GM23338 (cell line): ENCODE measurements at regions not wholly inside any gene's neighbourhood (a gene's known extent, or its start where the extent isn't known, plus 50 kb on each side); places are given as distances from the start of the nearest gene placed in this dataset.

Experiments
- ATAC-seq: fragments of 200-7000 bp; cut with Tn5 transposase; 3 replicates; pipeline ENCODE4 v1.9.1; 2020
- DNase-seq: peaks from one replicate; pipeline ENCODE4 v3.0.0-alpha.2; 2015; ENCODE audit warnings: low spot score
- H2AFZ ChIP-seq: fragments of 200-600 bp; sonication (generic); 2 replicates; pipeline ENCODE4 v1.8.0; 2016; ENCODE audit warnings: antibody characterized with exemption, mild to moderate bottlenecking, moderate library complexity
- H3F3A ChIP-seq: fragments of 200-600 bp; sonication (generic); replicated peaks from 2 replicates; pipeline ENCODE4 v1.8.0; 2017; ENCODE audit warnings: antibody characterized with exemption, mixed run types, low read depth
- H3K27ac ChIP-seq: fragments of 200-600 bp; sonication (generic); 2 replicates; pipeline ENCODE4 v1.6.1; 2016; ENCODE audit warnings: low read depth
- H3K27me3 ChIP-seq: fragments of 200-600 bp; sonication (generic); 2 replicates; pipeline ENCODE4 v1.8.0; 2016; ENCODE audit warnings: mild to moderate bottlenecking, mixed run types, moderate library complexity; ENCODE audit not compliant: insufficient read depth
- H3K36me3 ChIP-seq: fragments of 200-600 bp; sonication (generic); 2 replicates; pipeline ENCODE4 v1.8.0; 2016; ENCODE audit warnings: mild to moderate bottlenecking; ENCODE audit not compliant: insufficient read depth
- H3K4me1 ChIP-seq: fragments of 200-600 bp; sonication (generic); 2 replicates; pipeline ENCODE4 v1.8.0; 2016; ENCODE audit warnings: mild to moderate bottlenecking, moderate library complexity; ENCODE audit not compliant: insufficient read depth
- H3K4me2 ChIP-seq: fragments of 200-600 bp; sonication (generic); 2 replicates; pipeline ENCODE4 v1.7.1; 2017; ENCODE audit warnings: mixed run types
- H3K4me3 ChIP-seq: fragments of 200-600 bp; sonication (generic); 2 replicates; pipeline ENCODE4 v1.6.1; 2016; ENCODE audit warnings: mixed run types
- H3K79me2 ChIP-seq: fragments of 200-600 bp; sonication (generic); replicated peaks from 2 replicates; pipeline ENCODE4 v1.8.0; 2017; ENCODE audit warnings: mild to moderate bottlenecking; ENCODE audit not compliant: insufficient read depth
- H3K9me2 ChIP-seq: fragments of 200-600 bp; sonication (generic); 2 replicates; pipeline ENCODE4 v1.8.0; 2017; ENCODE audit not compliant: insufficient read depth
- H4K20me1 ChIP-seq: fragments of 200-600 bp; sonication (generic); replicated peaks from 2 replicates; pipeline ENCODE4 v1.8.0; 2017; ENCODE audit warnings: mild to moderate bottlenecking; ENCODE audit not compliant: insufficient read depth
- H3K27ac Mint-ChIP-seq: 2 replicates; pipeline ENCODE4 v1.8.0; 2020; ENCODE audit warnings: inconsistent platforms, mild to moderate bottlenecking, moderate library complexity, mixed read lengths
- H3K27me3 Mint-ChIP-seq: 3 replicates; pipeline ENCODE4 v1.8.0; 2022; ENCODE audit warnings: low read depth, mild to moderate bottlenecking, moderate library complexity, mixed read lengths, inconsistent platforms; ENCODE audit not compliant: insufficient read depth, poor library complexity
- H3K36me3 Mint-ChIP-seq: 3 replicates; pipeline ENCODE4 v1.8.0; 2021; ENCODE audit warnings: low read depth, mild to moderate bottlenecking, inconsistent platforms, moderate library complexity, mixed read lengths
- H3K4me1 Mint-ChIP-seq: 3 replicates; pipeline ENCODE4 v1.8.0; 2020; ENCODE audit warnings: mild to moderate bottlenecking, inconsistent platforms, mixed read lengths
- H3K4me3 Mint-ChIP-seq: 3 replicates; pipeline ENCODE4 v1.8.0; 2021; ENCODE audit warnings: moderate library complexity, mild to moderate bottlenecking, inconsistent platforms, mixed read lengths
- H3K9me3 Mint-ChIP-seq: 3 replicates; pipeline ENCODE4 v1.8.0; 2020; ENCODE audit warnings: moderate library complexity, mild to moderate bottlenecking, inconsistent platforms, mixed read lengths
- CREB1 ChIP-seq: fragments of 250-450 bp; sonication (Bioruptor Pico); IDR thresholded peaks from 2 replicates; pipeline ENCODE4 v1.5.0; 2020; ENCODE audit warnings: low read depth, mild to moderate bottlenecking, moderate library complexity
- CTCF ChIP-seq, 2 experiments: fragments of 200-600 bp in 1 of 2; sonication (generic) in 1 of 2; conservative IDR thresholded peaks; 2 replicates each; pipeline versions ENCODE4 v1.5.1 to v1.6.1; 2016 to 2017; ENCODE audit warnings: antibody characterized with exemption in 2 of 2, low read depth in 2 of 2, mild to moderate bottlenecking in 2 of 2, moderate library complexity in 1 of 2
- ETS1 ChIP-seq: IDR thresholded peaks from 2 replicates; pipeline ENCODE4 v1.6.1; 2016; ENCODE audit warnings: antibody characterized with exemption
- EZH2 ChIP-seq: fragments of 200-600 bp; sonication (generic); IDR thresholded peaks from one replicate; pipeline ENCODE4 v1.8.0; 2017; ENCODE audit warnings: antibody characterized with exemption, mild to moderate bottlenecking, low read depth; ENCODE audit not compliant: unreplicated experiment
- EZH2phosphoT487 ChIP-seq: fragments of 200-600 bp; sonication (generic); IDR thresholded peaks from one replicate; pipeline ENCODE4 v1.8.1; 2018; ENCODE audit warnings: antibody characterized with exemption; ENCODE audit not compliant: unreplicated experiment
- JUNB ChIP-seq: IDR thresholded peaks from one replicate; pipeline ENCODE4 v1.6.1; 2016; ENCODE audit warnings: antibody characterized with exemption; ENCODE audit not compliant: unreplicated experiment
- NANOG ChIP-seq: IDR thresholded peaks from 2 replicates; pipeline ENCODE4 v1.6.1; 2016; ENCODE audit warnings: antibody characterized with exemption, borderline replicate concordance
- POLR2AphosphoS5 ChIP-seq: IDR thresholded peaks from 2 replicates; pipeline ENCODE4 v1.6.1; 2016; ENCODE audit warnings: antibody characterized with exemption, low read depth
- REST ChIP-seq: IDR thresholded peaks from one replicate; pipeline ENCODE4 v1.6.1; 2018; ENCODE audit warnings: antibody characterized with exemption; ENCODE audit not compliant: unreplicated experiment
- ZNF114 ChIP-seq: fragments of 250-450 bp; sonication (Bioruptor Pico); IDR thresholded peaks from 2 replicates; pipeline ENCODE4 v1.5.0; 2020; ENCODE audit warnings: mild to moderate bottlenecking, moderate library complexity
- ZNF462 ChIP-seq: fragments of 250-450 bp; sonication (Bioruptor Pico); IDR thresholded peaks from 2 replicates; pipeline ENCODE4 v1.5.0; 2020; ENCODE audit warnings: mild to moderate bottlenecking, moderate library complexity

- TF ChIP-seq EZH2phosphoT487 (no peak), CTCF (conservative IDR thresholded peaks at IDR 0.05; ENCODE audit: low read depth in 2 of 2) (no peak)
Observed at GRCh38 chr19:16021796-16022195, 54.5 kb upstream of the TPM4 start (continued).

GRCh38 chr19:16022251-16022650 is 54.0 kb upstream of the TPM4 start:
- Mint-ChIP-seq H3K36me3 (peaks cover 30% of the 10 kb centered on the region), H3K4me1 (no peaks in the 10 kb centered on the region), H3K9me3 (peaks cover 88% of the 10 kb centered on the region), H3K27ac (no peak overlapping the region), H3K4me3 (no peak overlapping the region), H3K27me3 (peaks cover 8% of the 10 kb centered on the region)
- H4K20me1 ChIP-seq: no peaks in the 10 kb centered on the region
- H2AFZ ChIP-seq: no peak overlapping the region
- H3K4me3 ChIP-seq: no peak overlapping the region
- DNase-seq (no peak), ATAC-seq (no peak)
- no peaks in the 10 kb centered on the region for H3K79me2 ChIP-seq
- H3K36me3 ChIP-seq: no peaks in the 10 kb centered on the region
- no peaks in the 10 kb centered on the region for H3F3A ChIP-seq
- no peak for TF ChIP-seq JUNB
- no peak for TF ChIP-seq NANOG
- TF ChIP-seq ETS1: no peak
- TF ChIP-seq EZH2: no peak
- TF ChIP-seq REST: no peak
- TF ChIP-seq ZNF462 (CRISPR knock-in tag): no peak
- TF ChIP-seq ZNF114 (CRISPR knock-in tag): no peak
- no peak for TF ChIP-seq CREB1
- TF ChIP-seq POLR2AphosphoS5: no peak
- H3K27ac ChIP-seq: no peak overlapping the region
- no peak overlapping the region for H3K4me2 ChIP-seq
- no peaks in the 10 kb centered on the region for H3K4me1 ChIP-seq
- no peaks in the 10 kb centered on the region for H3K9me2 ChIP-seq
- H3K27me3 ChIP-seq: no peaks in the 10 kb centered on the region
